Testis (tissue), 2 donors: ENCODE measurements at regions not wholly inside any gene's neighbourhood (a gene's known extent, or its start where the extent isn't known, plus 50 kb on each side); places are given as distances from the start of the nearest gene placed in this dataset.

Experiments
- DNase-seq: peaks from one replicate; pipeline ENCODE4 v3.0.0-alpha.2; 2019
- H3K27ac ChIP-seq, 2 donors: fragments of 200-600 bp; sonication (generic); one replicate each; pipeline ENCODE4 v1.5.1; 2019
- H3K27me3 ChIP-seq: fragments of 200-600 bp; sonication (generic); one replicate; pipeline ENCODE4 v1.5.1; 2019
- H3K36me3 ChIP-seq: fragments of 200-600 bp; sonication (generic); one replicate; pipeline ENCODE4 v1.5.1; 2017; ENCODE audit warnings: low read depth; ENCODE audit errors: missing control alignments
- H3K4me1 ChIP-seq: fragments of 200-600 bp; sonication (generic); one replicate; pipeline ENCODE4 v1.5.1; 2019
- H3K4me3 ChIP-seq, 2 donors: fragments of 200-600 bp; sonication (generic); one replicate each; pipeline ENCODE4 v1.5.1; 2017 to 2019
- H3K9me3 ChIP-seq: fragments of 200-600 bp; sonication (generic); one replicate; pipeline ENCODE4 v1.5.1; 2017
- POLR2A ChIP-seq: fragments of 450-650 bp; IDR thresholded peaks from one replicate; pipeline ENCODE4 v1.6.1; 2017; ENCODE audit warnings: antibody characterized with exemption, mild to moderate bottlenecking, moderate library complexity
- WGBS, 2 donors: methylation state at CpG; one replicate each; pipeline ENCODE4 v1.1.5; 2018; 5-methylcytosine and 5-hydroxymethylcytosine counted together
- intact Hi-C: fragments of 100-400 bp; cut with DNase I; formaldehyde crosslinking; loops from one replicate; pipeline ENCODE4 v1.15.1; 2023; ENCODE audit warnings: low total_unique reads
- TF ChIP-seq, protein P1 (sequence below), 3 experiments: fragments of 450-650 bp in 2 of 3; fragments of 200-600 bp in 1 of 3; sonication (generic) in 1 of 3; IDR thresholded peaks; one replicate each; pipeline ENCODE4 v1.5.1; 2016 to 2019; ENCODE audit warnings: antibody characterized with exemption in 3 of 3, mild to moderate bottlenecking in 2 of 3, moderate library complexity in 1 of 3

DNA sequence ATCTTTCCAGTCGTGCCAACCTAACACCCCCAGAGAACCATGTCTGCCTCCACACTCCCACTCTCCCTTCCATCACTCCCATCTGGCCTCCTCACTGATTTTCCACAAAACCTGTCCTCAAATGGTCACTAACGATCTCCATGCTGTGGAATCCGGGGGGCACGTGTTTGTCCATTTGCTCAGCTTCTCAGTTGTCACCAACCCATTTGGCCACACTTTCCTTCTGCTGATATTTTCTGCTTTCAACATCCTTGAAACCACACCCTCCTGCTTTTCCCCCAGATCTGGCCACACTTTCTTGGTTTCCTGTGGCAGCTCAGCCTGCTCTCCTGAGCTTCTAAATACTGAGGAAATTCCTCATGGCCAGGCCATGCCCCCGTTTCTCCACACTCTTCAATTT, 257.2 kb upstream of the NSMCE3 start:
- no peaks in the 10 kb centered on the region for H3K4me1 ChIP-seq
- H3K27ac ChIP-seq, result no peak overlapping the region
- no peak for DNase-seq
- H3K9me3 ChIP-seq, result no peaks in the 10 kb centered on the region
- no peaks in the 10 kb centered on the region for H3K27me3 ChIP-seq
- 69 to 72% methylated on average over 5 of the region's 5 CpGs for WGBS, 2 donors
- intact Hi-C loops, result no loop called here
- H3K36me3 ChIP-seq, result no peaks in the 10 kb centered on the region
- no peak overlapping the region for H3K4me3 ChIP-seq
- TF ChIP-seq, protein P1, sequence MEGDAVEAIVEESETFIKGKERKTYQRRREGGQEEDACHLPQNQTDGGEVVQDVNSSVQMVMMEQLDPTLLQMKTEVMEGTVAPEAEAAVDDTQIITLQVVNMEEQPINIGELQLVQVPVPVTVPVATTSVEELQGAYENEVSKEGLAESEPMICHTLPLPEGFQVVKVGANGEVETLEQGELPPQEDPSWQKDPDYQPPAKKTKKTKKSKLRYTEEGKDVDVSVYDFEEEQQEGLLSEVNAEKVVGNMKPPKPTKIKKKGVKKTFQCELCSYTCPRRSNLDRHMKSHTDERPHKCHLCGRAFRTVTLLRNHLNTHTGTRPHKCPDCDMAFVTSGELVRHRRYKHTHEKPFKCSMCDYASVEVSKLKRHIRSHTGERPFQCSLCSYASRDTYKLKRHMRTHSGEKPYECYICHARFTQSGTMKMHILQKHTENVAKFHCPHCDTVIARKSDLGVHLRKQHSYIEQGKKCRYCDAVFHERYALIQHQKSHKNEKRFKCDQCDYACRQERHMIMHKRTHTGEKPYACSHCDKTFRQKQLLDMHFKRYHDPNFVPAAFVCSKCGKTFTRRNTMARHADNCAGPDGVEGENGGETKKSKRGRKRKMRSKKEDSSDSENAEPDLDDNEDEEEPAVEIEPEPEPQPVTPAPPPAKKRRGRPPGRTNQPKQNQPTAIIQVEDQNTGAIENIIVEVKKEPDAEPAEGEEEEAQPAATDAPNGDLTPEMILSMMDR (IDR thresholded peaks at IDR 0.05), result no peak
- TF ChIP-seq POLR2A, result no peak

- H3K27me3 ChIP-seq, result no peaks in the 10 kb centered on the region
Measured at GRCh38 chr15:29522373-29523276, 253.0 kb upstream of the NSMCE3 start.

DNA sequence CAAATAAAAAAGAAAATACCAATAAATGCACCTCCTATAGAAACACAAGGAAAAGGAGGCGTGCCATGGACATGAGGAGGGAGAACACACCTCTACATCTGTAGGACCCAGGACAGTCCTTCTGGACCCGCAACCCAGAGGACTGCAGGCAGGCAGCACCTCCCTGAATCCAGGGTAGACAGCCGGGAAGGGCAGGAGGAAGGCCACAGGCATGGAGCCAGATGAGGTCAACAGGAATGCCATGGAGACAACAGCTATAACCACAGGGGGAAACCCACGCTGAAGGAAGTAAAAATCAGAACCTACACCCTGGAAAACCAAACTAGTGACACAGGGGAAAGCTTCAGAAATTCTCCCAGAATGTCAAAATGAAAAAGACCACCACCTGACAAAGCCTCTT, 248.8 kb upstream of the NSMCE3 start:
- TF ChIP-seq, protein P1 (IDR thresholded peaks at IDR 0.05), result no peak
- no peak for TF ChIP-seq POLR2A
- H3K36me3 ChIP-seq, result no peaks in the 10 kb centered on the region
- WGBS, 2 donors, result 72 to 78% methylated on average over 4 of the region's 4 CpGs
- no peak overlapping the region for H3K4me3 ChIP-seq
- DNase-seq, result no peak
- no peaks in the 10 kb centered on the region for H3K4me1 ChIP-seq
- H3K9me3 ChIP-seq, result no peaks in the 10 kb centered on the region
- intact Hi-C loops, result no loop called here
- H3K27me3 ChIP-seq, result no peaks in the 10 kb centered on the region
- no peak overlapping the region for H3K27ac ChIP-seq

More at GRCh38 chr15:29522373-29523276, 253.0 kb upstream of the NSMCE3 start:
- H3K4me1 ChIP-seq, result no peaks in the 10 kb centered on the region
- H3K4me3 ChIP-seq, result no peak overlapping the region
- DNase-seq, result no peak
- H3K27ac ChIP-seq, result no peak overlapping the region
- H3K36me3 ChIP-seq, result no peaks in the 10 kb centered on the region
- no peaks in the 10 kb centered on the region for H3K9me3 ChIP-seq
- WGBS, 2 donors, result 77 to 78% methylated on average over 7 of the region's 7 CpGs
- TF ChIP-seq POLR2A, result no peak
- TF ChIP-seq, protein P1 (IDR thresholded peaks at IDR 0.05), result no peak
- intact Hi-C loops, result no loop called here

DNA sequence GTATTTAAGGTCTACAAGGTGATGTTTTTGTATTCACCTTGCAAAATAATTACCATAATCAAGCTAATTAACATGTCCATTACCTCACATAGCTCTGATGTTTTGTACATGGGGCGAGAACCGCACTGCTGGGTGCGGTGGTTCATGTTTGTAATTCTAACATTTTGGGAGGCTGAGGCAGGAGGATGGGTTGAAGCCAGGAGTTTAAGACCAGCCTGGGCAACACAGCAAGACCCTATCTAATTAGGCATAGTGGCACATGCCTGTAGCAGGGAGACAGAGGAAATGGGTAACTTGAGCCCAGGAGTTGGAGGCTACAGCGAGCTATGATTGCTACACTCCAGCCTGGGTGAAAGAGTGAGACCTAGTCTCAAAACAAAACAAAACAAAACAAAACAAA, 248.2 kb upstream of the NSMCE3 start:
- 93 to 95% methylated on average over 4 of the region's 4 CpGs for WGBS, 2 donors

More for the DNA sequence above, 248.2 kb upstream of the NSMCE3 start:
- H3K27me3 ChIP-seq, result no peaks in the 10 kb centered on the region
- no peaks in the 10 kb centered on the region for H3K36me3 ChIP-seq
- H3K27ac ChIP-seq, result no peak overlapping the region
- DNase-seq, result no peak
- intact Hi-C loops, result no loop called here
- H3K9me3 ChIP-seq, result no peaks in the 10 kb centered on the region
- TF ChIP-seq, protein P1 (IDR thresholded peaks at IDR 0.05), result no peak
- no peak for TF ChIP-seq POLR2A
- no peaks in the 10 kb centered on the region for H3K4me1 ChIP-seq
- H3K4me3 ChIP-seq, result no peak overlapping the region
